GM12892 (cell line): ENCODE measurements at regions not wholly inside any gene's neighbourhood (a gene's known extent, or its start where the extent isn't known, plus 50 kb on each side); places are given as distances from the start of the nearest gene placed in this dataset.

ENCODE experiments used
- POLR2A ChIP-seq: IDR thresholded peaks from 2 replicates; pipeline ENCODE4 v1.6.1; 2011; ENCODE audit warnings: low read depth, low read length, control low read depth
- POLR2AphosphoS5 ChIP-seq: IDR thresholded peaks from 2 replicates; pipeline ENCODE4 v1.6.1; 2011; ENCODE audit warnings: low read depth, low read length, control low read depth
- TAF1 ChIP-seq: IDR thresholded peaks from 2 replicates; pipeline ENCODE4 v1.6.1; 2011; ENCODE audit warnings: low read depth, mild to moderate bottlenecking, control low read depth, low read length, borderline replicate concordance

DNA sequence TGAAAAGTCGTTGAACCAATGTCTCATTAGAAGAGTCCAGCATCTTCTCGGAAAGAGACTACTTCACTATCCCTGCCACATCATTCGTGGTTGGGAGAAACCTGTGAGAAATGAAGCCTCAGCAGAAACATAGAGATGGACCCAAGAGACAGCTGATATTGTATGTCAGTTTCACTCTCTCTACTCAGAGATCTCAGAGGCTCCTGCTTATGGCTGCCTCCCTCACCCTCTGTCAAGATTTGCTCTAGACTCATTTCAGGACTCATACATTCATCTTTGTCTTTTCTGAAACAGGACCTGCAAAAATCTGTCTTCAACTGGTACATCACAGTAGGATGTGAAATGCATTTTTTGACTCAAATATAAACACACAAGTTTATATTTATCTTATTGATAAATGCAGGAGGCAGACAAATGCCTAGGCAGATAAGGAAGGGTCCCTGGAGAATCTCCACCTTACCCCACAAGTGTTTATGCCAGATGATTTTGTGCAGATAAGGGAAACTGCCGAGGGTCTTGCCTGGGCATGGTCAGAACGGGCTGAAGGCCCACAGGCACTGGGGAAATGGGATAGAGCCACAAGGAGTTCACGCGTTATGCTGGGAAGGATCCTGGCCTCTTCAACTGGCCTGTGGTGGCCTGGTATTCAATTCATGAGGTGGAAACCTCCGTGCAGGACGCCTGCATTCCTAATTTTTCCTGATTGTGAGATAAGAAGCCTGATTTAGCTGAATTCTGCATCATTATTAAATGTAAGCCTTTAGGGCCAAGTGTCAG, 1834.0 kb upstream of the PCDH20 start:
- no peak for TF ChIP-seq TAF1
- no peak for TF ChIP-seq POLR2A
- no peak for TF ChIP-seq POLR2AphosphoS5
